ENCODE measurements at regions not wholly inside any gene's neighbourhood (a gene's known extent, or its start where the extent isn't known, plus 50 kb on each side); places are given as distances from the start of the nearest gene placed in this dataset.

DNA sequence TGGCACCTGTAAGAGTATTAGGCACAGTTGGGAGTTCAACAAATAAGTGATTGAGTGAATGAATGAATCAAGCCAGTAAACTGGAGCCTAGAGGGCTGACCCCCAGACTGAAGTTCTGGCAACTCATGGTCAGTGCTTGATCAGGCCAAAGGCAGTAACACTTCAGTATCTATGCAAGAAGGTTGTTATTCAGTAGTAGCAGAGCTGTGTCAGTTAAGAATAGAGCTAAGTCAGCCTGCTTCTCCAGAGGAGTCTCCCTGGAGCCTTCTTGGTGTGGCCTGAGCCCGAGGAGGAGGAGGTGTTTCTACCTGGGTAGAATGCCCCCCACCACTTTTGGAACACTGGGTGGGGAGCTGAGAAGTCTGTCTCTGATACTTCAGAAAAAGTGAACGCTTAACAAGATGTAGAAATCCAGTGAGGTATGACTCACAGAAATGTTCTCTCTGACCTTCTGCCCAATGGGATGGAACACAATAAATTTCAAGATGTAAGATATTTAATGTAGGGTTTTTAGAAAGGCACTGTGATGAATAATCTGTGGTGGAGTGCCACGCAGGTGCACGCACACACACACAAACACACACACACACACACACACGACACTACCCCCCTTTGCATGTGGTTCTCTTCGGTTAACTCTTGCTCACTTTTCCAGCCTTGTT, 219.9 kb downstream of the HIPK3 start:
- TF ChIP-seq, protein P1, sequence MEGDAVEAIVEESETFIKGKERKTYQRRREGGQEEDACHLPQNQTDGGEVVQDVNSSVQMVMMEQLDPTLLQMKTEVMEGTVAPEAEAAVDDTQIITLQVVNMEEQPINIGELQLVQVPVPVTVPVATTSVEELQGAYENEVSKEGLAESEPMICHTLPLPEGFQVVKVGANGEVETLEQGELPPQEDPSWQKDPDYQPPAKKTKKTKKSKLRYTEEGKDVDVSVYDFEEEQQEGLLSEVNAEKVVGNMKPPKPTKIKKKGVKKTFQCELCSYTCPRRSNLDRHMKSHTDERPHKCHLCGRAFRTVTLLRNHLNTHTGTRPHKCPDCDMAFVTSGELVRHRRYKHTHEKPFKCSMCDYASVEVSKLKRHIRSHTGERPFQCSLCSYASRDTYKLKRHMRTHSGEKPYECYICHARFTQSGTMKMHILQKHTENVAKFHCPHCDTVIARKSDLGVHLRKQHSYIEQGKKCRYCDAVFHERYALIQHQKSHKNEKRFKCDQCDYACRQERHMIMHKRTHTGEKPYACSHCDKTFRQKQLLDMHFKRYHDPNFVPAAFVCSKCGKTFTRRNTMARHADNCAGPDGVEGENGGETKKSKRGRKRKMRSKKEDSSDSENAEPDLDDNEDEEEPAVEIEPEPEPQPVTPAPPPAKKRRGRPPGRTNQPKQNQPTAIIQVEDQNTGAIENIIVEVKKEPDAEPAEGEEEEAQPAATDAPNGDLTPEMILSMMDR (IDR thresholded peaks at IDR 0.05; ENCODE audit: insufficient read depth, low read length, poor library complexity, severe bottlenecking) = no peak
- TF ChIP-seq EZH2phosphoT487 (conservative IDR thresholded peaks at IDR 0.05; ENCODE audit: low read length) = no peak
